ACC112 (cell line): ENCODE measurements at regions not wholly inside any gene's neighbourhood (a gene's known extent, or its start where the extent isn't known, plus 50 kb on each side); places are given as distances from the start of the nearest gene placed in this dataset.
"Not testable (repeated sequence)": the region's sequence is repeated elsewhere in the genome, so short reads cannot be mapped to it uniquely, and the experiment has no call there.

ENCODE experiments used
- H2AFZ ChIP-seq: fragments of 200-600 bp; sonication (generic); one replicate; pipeline ENCODE4 v1.6.0; 2017; ENCODE audit warnings: antibody characterized with exemption, low read length; ENCODE audit not compliant: unreplicated experiment
- H3K27ac ChIP-seq: fragments of 200-600 bp; sonication (generic); 2 replicates; pipeline ENCODE4 v1.5.1; 2014; ENCODE audit warnings: low read depth, mild to moderate bottlenecking, antibody characterized with exemption, low read length, moderate library complexity
- H3K27me3 ChIP-seq: fragments of 200-600 bp; sonication (generic); 2 replicates; pipeline ENCODE4 v1.6.1; 2014; ENCODE audit warnings: mild to moderate bottlenecking, antibody characterized with exemption, low read length, moderate library complexity, mixed read lengths; ENCODE audit not compliant: insufficient read depth
- H3K36me3 ChIP-seq: fragments of 200-600 bp; sonication (generic); 2 replicates; pipeline ENCODE4 v1.6.1; 2016; ENCODE audit warnings: mild to moderate bottlenecking, antibody characterized with exemption, low read length, moderate library complexity, mixed read lengths; ENCODE audit not compliant: insufficient read depth
- H3K4me1 ChIP-seq: fragments of 200-600 bp; sonication (generic); one replicate; pipeline ENCODE4 v1.6.1; 2016; ENCODE audit warnings: low read length, mixed read lengths; ENCODE audit not compliant: insufficient read depth, unreplicated experiment, control insufficient read depth
- H3K4me3 ChIP-seq: fragments of 200-600 bp; sonication (generic); 2 replicates; pipeline ENCODE4 v1.5.1; 2014; ENCODE audit warnings: mild to moderate bottlenecking, low read depth, low read length
- H3K79me2 ChIP-seq: fragments of 200-600 bp; sonication (generic); one replicate; pipeline ENCODE4 v1.6.0; 2016; ENCODE audit warnings: low read length; ENCODE audit not compliant: control insufficient read depth, unreplicated experiment, insufficient read depth

DNA sequence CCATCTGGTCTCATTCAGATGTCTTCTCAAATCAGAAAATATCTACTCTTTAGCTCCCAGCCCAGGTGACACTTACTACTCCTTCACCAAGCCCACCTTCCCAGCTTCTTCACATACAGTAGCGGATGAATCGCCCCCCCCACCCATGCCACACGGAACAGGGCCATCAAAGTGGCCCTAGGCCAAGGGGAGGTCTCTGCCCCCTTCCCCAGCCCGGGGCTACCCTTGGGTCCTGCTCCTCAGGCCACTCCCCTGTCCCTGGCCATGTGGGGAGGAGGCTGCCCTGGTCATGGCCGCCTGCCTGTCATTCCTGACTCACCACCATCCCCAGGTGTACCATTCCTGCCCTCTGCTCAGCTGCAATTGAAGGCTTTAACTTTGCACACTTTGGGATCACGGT is 142.8 kb downstream of the NECTIN1 start:
- no peak overlapping the region for H3K4me3 ChIP-seq
- no peaks in the 10 kb centered on the region for H3K36me3 ChIP-seq
- no peak overlapping the region for H3K27ac ChIP-seq
- H3K27me3 ChIP-seq = peaks cover 7% of the 10 kb centered on the region; the same call in 1 of the 2 replicates
- H2AFZ ChIP-seq = no peak overlapping the region
- H3K4me1 ChIP-seq = peaks cover 11% of the 10 kb centered on the region
- no peaks in the 10 kb centered on the region for H3K79me2 ChIP-seq

DNA sequence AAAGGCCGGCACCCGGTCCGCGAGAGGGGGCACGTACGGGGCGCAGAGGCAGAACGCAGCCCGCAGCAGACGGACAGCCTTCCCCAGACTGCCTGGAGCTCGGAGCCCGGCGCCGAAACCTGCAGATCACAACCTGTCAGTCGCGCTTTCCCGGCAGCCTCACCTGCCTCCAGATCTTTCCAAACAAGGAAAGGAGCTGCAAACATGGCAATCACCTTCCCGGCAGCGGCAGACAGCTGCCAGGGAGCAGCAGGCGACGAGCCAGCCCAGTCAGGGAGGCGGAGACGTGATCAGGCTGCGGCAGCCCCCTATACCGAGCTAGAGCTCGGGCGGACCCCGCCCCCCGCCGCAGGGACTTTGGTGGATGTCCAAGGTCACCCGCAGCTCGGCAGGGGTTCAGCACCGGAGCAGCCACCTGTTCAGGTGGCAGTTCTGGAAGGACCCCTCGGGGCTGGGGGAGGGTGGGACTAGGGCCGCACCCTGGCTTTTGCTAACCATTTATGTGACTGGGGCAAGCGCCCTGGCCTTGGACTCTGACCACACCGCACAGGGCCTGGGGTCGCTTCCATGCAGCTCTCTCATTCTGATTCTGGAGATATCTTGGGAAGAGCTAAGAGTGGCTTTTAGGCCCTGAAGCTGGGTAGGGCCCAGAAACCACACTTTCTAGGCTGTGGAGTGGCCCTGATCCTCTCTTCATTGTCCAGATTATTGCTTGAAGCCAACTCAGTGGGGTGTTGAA is 143.8 kb downstream of the NECTIN1 start:
- H2AFZ ChIP-seq = peak overlapping the region; percentile 5
- peaks cover 11% of the 10 kb centered on the region; the same call in 1 of the 2 replicates for H3K27me3 ChIP-seq
- no peaks in the 10 kb centered on the region for H3K79me2 ChIP-seq
- peaks cover 2% of the 10 kb centered on the region for H3K4me1 ChIP-seq
- H3K36me3 ChIP-seq = no peaks in the 10 kb centered on the region
- no peak overlapping the region for H3K27ac ChIP-seq
- H3K4me3 ChIP-seq = peak overlapping the region; percentile 79

DNA sequence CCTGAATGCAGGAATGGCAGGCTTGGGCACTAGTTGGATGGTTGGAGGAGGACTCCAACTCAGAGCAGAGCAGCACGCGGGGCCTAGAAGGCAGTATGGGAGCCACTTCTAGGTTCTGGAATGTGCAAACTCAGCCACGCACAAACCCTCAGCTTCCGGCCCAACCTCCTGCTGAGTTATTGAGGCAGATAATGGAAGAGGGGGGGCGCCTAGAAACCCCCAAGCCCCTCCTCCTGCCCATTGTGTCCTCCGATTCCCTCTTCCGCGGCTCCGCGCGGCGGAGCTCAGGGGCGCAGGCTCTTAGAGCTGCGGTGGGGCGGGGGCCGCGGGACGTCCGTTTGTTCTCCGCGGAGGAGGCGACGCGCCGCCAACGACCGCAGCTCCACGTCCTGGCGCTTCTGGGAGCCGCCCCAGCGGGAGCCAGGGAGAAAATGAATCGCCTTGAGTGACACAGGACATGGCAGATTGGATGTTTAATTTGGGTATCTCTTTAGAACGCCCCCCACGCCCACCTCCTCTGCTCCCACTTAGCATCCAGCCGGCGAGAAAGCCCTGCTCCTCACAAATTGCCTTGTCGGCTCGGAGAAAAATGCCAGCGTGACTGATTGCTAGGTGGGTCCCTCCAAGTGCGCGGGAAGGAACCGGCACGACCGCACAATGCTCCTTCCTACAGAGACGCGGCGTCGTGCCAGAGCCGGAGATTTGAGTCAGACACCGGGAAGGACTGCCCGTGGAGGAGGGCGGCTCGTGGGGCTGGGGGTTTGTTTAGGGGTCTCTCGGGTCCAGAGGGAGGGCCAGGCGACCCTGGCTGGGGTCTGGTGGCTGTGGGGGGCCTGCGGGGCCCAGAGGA is 144.6 kb downstream of the NECTIN1 start:
- Histone ChIP-seq H2AFZ (peak overlapping the region; percentile 5), H3K27me3 (peaks cover 11% of the 10 kb centered on the region; the same call in 1 of the 2 replicates), H3K27ac (no peak overlapping the region), H3K79me2 (no peaks in the 10 kb centered on the region), H3K4me3 (peak overlapping the region; percentile 79), H3K4me1 (no peaks in the 10 kb centered on the region), H3K36me3 (no peaks in the 10 kb centered on the region)

DNA sequence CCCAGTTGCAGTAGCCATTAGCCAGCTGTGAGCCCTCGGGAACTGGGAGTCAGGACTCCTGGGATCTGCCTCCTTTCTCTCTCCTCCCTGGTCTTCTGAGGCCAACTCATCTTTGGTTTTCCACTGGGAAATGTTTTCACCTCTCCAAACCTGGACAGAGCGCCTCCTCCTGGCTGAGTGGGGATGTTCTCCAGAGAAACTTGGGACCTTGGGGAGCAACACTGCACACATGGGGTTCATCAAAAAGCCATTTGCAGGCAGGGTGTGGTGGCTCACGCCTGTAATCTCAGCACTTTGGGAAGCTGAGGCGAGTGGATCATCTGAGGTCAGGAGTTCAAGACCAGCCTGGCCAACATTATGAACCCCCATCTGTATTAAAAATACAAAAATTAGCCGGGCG is 145.4 kb downstream of the NECTIN1 start:
- no peaks in the 10 kb centered on the region for H3K79me2 ChIP-seq

DNA sequence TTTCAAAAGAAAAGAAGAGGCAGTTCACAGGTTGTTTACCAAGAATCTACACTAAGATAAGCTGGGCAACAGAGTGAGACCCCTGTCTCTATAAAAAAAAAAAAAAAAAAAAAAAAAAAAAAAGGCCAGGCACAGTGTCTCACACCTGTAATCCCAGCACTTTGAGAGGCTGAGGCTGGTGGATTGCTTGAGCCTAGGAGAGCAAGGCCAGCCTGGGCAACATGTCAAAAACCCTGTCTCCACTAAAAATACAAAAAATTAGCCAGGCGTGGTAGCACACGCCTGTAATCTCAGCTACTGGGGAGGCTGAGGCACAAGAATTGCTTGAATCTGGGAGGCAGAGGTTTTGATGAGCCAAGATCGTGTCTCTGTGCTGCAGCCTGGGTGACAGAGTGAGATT is 147.6 kb downstream of the NECTIN1 start:
- H3K4me3 ChIP-seq, H3K79me2 ChIP-seq, H3K36me3 ChIP-seq, H3K4me1 ChIP-seq, H2AFZ ChIP-seq, H3K27ac ChIP-seq: not testable (repeated sequence)
- peaks cover 17% of the 10 kb centered on the region; the same call in 1 of the 2 replicates for H3K27me3 ChIP-seq

More for the DNA sequence above, 145.4 kb downstream of the NECTIN1 start:
- Histone ChIP-seq H3K4me1 (no peaks in the 10 kb centered on the region), H3K27ac (no peak overlapping the region), H3K4me3 (no peak overlapping the region), H3K36me3 (no peaks in the 10 kb centered on the region), H2AFZ (no peak overlapping the region), H3K27me3 (peaks cover 11% of the 10 kb centered on the region; the same call in 1 of the 2 replicates)

DNA sequence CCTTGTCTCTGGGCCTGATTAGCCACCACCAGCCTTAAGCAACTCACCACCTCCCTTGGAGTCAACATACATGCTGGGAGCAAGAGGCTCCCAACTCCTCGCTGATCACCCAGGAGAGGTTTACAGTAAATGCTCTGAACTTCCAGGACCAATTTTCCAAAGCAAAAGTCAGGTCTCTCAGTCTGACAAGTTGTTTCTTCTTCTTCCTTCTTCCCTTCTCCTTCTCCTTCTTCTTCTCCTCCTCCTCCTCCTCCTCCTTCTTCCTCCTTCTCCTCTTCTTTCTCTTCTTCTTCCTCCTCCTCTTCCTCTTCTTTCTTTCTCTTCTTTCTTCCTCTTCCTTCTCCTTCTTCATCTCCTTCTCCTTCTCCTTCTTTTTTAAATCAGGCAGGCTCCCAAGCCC is 148.2 kb downstream of the NECTIN1 start:
- H2AFZ ChIP-seq = no peak overlapping the region
- no peaks in the 10 kb centered on the region for H3K36me3 ChIP-seq
- no peaks in the 10 kb centered on the region for H3K79me2 ChIP-seq
- H3K27ac ChIP-seq = no peak overlapping the region
- H3K27me3 ChIP-seq = peaks cover 21% of the 10 kb centered on the region; the same call in 1 of the 2 replicates
- H3K4me1 ChIP-seq = no peaks in the 10 kb centered on the region
- no peak overlapping the region for H3K4me3 ChIP-seq

DNA sequence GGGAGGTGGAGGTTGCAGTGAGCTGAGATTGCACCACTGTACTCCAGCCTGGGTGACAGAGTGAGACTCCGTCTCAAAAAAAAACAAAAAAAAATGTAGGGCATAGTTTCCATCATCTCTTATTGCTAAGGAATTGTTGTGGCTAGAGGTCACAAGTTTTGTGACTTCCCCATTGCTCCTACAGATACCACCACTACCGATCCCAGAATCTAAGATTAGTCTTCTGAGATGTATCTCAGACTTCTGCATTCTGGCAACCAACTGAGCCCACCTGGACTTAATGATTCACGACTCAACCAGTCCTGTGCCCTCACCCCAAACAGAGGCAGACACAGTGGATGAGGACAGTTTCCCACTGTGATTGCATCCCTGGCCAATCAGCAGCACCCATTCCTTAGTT is 148.9 kb downstream of the NECTIN1 start:
- H3K36me3 ChIP-seq = no peaks in the 10 kb centered on the region
- H3K4me1 ChIP-seq = no peaks in the 10 kb centered on the region
- no peak overlapping the region for H3K27ac ChIP-seq
- peaks cover 28% of the 10 kb centered on the region for H3K27me3 ChIP-seq
- H3K4me3 ChIP-seq = no peak overlapping the region
- no peaks in the 10 kb centered on the region for H3K79me2 ChIP-seq
- H2AFZ ChIP-seq = no peak overlapping the region

DNA sequence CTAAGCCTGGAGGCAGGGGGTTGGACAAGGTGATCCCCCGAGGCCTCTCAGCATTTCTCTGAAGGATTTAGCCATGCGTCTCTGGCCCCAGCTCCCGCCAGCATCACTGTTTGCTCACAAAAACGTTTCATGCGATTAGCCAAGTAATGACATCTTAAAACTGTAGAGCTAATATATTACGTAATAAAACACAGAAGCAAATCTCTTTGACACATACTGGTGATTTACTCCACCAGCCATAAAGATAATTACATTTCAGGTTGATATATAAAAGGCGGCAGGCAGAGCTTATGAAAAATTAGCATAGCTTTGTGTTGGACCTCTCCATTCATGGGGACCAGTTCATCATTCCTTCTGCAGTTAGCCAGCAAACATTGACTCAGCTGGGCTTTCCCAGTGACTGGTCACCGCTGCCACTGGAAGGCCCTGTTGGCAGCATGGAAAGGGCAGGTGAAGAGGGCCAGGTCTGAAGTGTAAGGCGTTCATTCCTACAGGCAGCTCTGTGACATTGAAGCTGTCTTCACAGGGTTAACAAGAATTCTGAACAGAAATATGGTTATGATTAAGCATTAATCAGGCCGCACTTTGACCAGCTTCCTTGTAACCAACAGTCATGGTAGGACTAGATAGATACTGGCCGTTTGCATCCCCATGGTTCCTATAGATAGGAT is 150.3 kb downstream of the NECTIN1 start:
- peaks cover 34% of the 10 kb centered on the region for H3K27me3 ChIP-seq
- H3K4me1 ChIP-seq = no peaks in the 10 kb centered on the region
- H3K79me2 ChIP-seq = no peaks in the 10 kb centered on the region
- no peak overlapping the region for H3K27ac ChIP-seq
- no peak overlapping the region for H2AFZ ChIP-seq
- H3K4me3 ChIP-seq = no peak overlapping the region
- no peaks in the 10 kb centered on the region for H3K36me3 ChIP-seq

DNA sequence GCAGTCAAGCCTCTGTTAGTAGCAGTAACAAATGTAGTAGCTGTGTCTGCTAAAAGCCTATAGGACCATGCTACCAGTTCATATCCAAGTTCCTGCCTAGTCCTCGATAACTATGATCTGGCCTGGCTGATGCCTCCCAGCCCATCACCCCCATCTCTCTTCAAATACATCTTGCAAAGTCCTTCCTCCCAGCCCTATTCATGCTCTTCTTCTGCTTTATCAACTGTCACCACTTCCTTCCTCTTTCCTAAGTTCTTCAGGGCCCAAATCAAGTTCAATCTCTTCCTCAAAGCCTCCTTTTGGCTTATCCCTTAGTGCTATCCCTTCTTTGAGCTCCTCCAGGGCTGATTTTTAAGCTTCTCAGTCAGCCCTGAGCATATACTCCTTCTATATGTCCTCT is 150.9 kb upstream of the THY1 start:
- Histone ChIP-seq H3K27ac (no peak overlapping the region), H3K36me3 (no peaks in the 10 kb centered on the region), H3K4me1 (peaks cover 2% of the 10 kb centered on the region)

DNA sequence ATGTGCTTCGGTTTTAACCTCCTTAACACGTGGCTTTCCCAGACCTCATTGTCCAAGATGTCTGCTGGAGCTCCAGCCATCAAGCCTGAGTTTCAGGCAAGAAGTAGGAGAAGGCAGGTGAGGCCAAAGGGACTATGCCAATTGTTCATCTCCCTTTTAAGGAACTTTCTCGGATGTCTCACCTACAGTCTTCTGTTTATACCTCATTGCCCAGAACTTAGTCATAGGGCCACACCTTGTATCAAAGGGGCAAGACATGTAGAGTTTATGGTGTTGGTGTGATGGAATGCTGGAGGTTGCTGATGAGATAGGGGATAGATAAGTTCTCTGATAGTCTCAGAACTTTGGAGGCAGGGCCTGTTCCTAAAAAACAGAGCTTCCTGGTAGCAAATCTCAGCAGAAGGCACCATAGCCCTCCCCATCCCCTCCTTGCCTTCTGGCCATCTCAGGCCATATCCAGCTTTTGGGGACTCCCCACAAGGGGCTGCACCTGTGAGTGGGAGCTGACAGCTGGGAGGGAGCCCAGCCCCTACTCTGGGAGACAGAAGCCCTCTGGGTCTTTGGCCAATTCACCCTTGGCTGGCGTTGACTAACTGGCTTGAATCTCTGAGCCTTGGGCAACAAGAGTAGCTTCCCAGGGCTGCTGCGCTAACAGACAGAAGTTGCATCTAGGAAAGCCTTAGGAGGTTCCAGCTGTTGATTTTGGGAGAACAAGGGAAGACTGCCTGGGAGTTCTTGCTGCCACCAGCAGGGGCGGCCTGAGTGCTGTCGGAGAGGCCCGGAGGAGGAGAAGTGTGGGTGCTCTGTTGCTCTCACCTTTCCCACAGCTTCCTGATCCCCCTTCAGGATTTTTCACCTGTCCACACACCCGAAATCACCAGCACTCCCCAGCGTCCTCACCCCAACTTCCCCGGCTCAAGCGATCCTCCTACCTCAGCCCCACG is 149.8 kb upstream of the THY1 start:
- H3K79me2 ChIP-seq = no peaks in the 10 kb centered on the region
- peaks cover 11% of the 10 kb centered on the region for H3K4me1 ChIP-seq
- H2AFZ ChIP-seq = no peak overlapping the region
- H3K4me3 ChIP-seq = no peak overlapping the region
- H3K27ac ChIP-seq = no peak overlapping the region
- no peaks in the 10 kb centered on the region for H3K36me3 ChIP-seq
- H3K27me3 ChIP-seq = peaks cover 25% of the 10 kb centered on the region

More for the DNA sequence above, 150.9 kb upstream of the THY1 start:
- H3K79me2 ChIP-seq = no peaks in the 10 kb centered on the region
- H2AFZ ChIP-seq = no peak overlapping the region
- H3K27me3 ChIP-seq = peaks cover 25% of the 10 kb centered on the region
- H3K4me3 ChIP-seq = no peak overlapping the region
